Upper lobe of left lung (tissue), 4 donors: ENCODE measurements at regions not wholly inside any gene's neighbourhood (a gene's known extent, or its start where the extent isn't known, plus 50 kb on each side); places are given as distances from the start of the nearest gene placed in this dataset.

ENCODE experiments used
- CTCF ChIP-seq, 6 experiments: fragments of 450-650 bp in 4 of 6; fragments of 200-600 bp in 2 of 6; sonication (generic) in 2 of 6; IDR thresholded peaks; one replicate each; pipeline ENCODE4 v1.5.1; 2016 to 2019; ENCODE audit warnings: antibody characterized with exemption in 6 of 6
- POLR2AphosphoS5 ChIP-seq, 2 donors: sonication (generic); formaldehyde crosslinking; IDR thresholded peaks; one replicate each; pipeline ENCODE4 v1.5.1; 2017; ENCODE audit warnings: antibody characterized with exemption in 2 of 2

- TF ChIP-seq CTCF (IDR thresholded peaks at IDR 0.05) (no peak), POLR2AphosphoS5 (IDR thresholded peaks at IDR 0.05) (no peak)
Observed at GRCh38 chr1:22387919-22388580, 63.6 kb upstream of the ZBTB40 start.
